Parathyroid adenoma (tissue), 2 donors: ENCODE measurements at regions not wholly inside any gene's neighbourhood (a gene's known extent, or its start where the extent isn't known, plus 50 kb on each side); places are given as distances from the start of the nearest gene placed in this dataset.

ENCODE experiments used
- H2AFZ ChIP-seq: fragments of 300-600 bp; sonication (generic); one replicate; pipeline ENCODE4 v1.7.0; 2017; ENCODE audit warnings: antibody characterized with exemption, mild to moderate bottlenecking
- H3K27ac ChIP-seq: fragments of 300-600 bp; sonication (generic); one replicate; pipeline ENCODE4 v1.7.0; 2017
- H3K27me3 ChIP-seq: fragments of 300-600 bp; sonication (generic); one replicate; pipeline ENCODE4 v1.7.0; 2017; ENCODE audit warnings: low read length; ENCODE audit not compliant: control insufficient read depth, insufficient read depth
- H3K36me3 ChIP-seq: fragments of 300-600 bp; sonication (generic); one replicate; pipeline ENCODE4 v1.7.0; 2017; ENCODE audit warnings: low read length; ENCODE audit not compliant: control insufficient read depth, insufficient read depth
- H3K4me1 ChIP-seq: fragments of 300-600 bp; sonication (generic); one replicate; pipeline ENCODE4 v1.7.0; 2017; ENCODE audit warnings: control low read depth
- H3K4me2 ChIP-seq: fragments of 300-600 bp; sonication (generic); one replicate; pipeline ENCODE4 v1.7.0; 2017; ENCODE audit warnings: low read length
- H3K4me3 ChIP-seq: fragments of 300-600 bp; sonication (generic); one replicate; pipeline ENCODE4 v1.7.0; 2017; ENCODE audit warnings: low read depth, low read length
- H3K79me2 ChIP-seq: fragments of 300-600 bp; sonication (generic); one replicate; pipeline ENCODE4 v1.7.0; 2017; ENCODE audit warnings: control low read depth
- H3K9ac ChIP-seq: fragments of 300-600 bp; sonication (generic); one replicate; pipeline ENCODE4 v1.7.0; 2017; ENCODE audit warnings: mild to moderate bottlenecking
- H3K9me3 ChIP-seq: fragments of 300-600 bp; sonication (generic); one replicate; pipeline ENCODE4 v1.7.0; 2017; ENCODE audit warnings: low read length; ENCODE audit not compliant: control insufficient read depth
- CTCF ChIP-seq: fragments of 300-600 bp; sonication (generic); IDR thresholded peaks from one replicate; pipeline ENCODE4 v1.7.0; 2017; ENCODE audit warnings: antibody characterized with exemption, mild to moderate bottlenecking
- donor health status: primary hyperparathyroidism.

GRCh38 chr5:61748121-61748520 is 416.1 kb downstream of the ZSWIM6 start:
- no peaks in the 10 kb centered on the region for H3K9me3 ChIP-seq
- H3K27ac ChIP-seq: no peak overlapping the region
- no peaks in the 10 kb centered on the region for H3K27me3 ChIP-seq
- H3K9ac ChIP-seq: no peak overlapping the region
- no peaks in the 10 kb centered on the region for H3K36me3 ChIP-seq
- TF ChIP-seq CTCF: no peak
- H3K4me1 ChIP-seq: no peaks in the 10 kb centered on the region
- H3K4me3 ChIP-seq: no peak overlapping the region
- no peak overlapping the region for H3K4me2 ChIP-seq
- H2AFZ ChIP-seq: no peak overlapping the region
- no peaks in the 10 kb centered on the region for H3K79me2 ChIP-seq

GRCh38 chr5:61748651-61749050 is 416.6 kb downstream of the ZSWIM6 start:
- no peak for TF ChIP-seq CTCF
- Histone ChIP-seq H3K79me2 (no peaks in the 10 kb centered on the region), H3K4me2 (no peak overlapping the region), H3K27me3 (no peaks in the 10 kb centered on the region), H3K4me1 (no peaks in the 10 kb centered on the region), H3K9ac (no peak overlapping the region), H2AFZ (no peak overlapping the region), H3K9me3 (no peaks in the 10 kb centered on the region), H3K4me3 (no peak overlapping the region), H3K36me3 (no peaks in the 10 kb centered on the region), H3K27ac (no peak overlapping the region)

GRCh38 chr5:61752588-61752987 is 420.5 kb downstream of the ZSWIM6 start:
- H3K27ac ChIP-seq: no peak overlapping the region
- no peak for TF ChIP-seq CTCF
- H3K9me3 ChIP-seq: no peaks in the 10 kb centered on the region

DNA sequence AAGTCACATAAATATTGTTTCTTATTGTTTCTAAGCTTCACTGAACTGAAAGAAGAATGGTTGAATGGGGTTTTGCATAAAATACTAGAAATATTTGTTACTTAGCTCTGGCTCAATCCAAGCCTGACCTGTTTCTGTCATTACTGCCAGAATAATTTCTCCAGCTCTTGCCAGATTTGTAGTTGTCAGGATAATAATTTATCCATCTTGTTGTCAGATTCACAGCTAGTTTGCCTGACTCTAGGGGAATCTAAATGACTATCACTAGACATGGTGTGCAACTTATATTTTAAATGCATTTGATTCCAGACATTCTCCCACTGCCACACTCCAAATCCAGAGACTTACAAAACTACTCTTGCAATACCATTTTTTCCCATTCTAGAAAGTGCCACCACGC is 422.7 kb downstream of the ZSWIM6 start:
- Histone ChIP-seq H2AFZ (no peak overlapping the region), H3K27ac (no peak overlapping the region), H3K4me2 (no peak overlapping the region), H3K4me1 (no peaks in the 10 kb centered on the region), H3K9me3 (no peaks in the 10 kb centered on the region), H3K36me3 (no peaks in the 10 kb centered on the region), H3K9ac (no peak overlapping the region), H3K27me3 (no peaks in the 10 kb centered on the region), H3K79me2 (no peaks in the 10 kb centered on the region), H3K4me3 (no peak overlapping the region)
- TF ChIP-seq CTCF: no peak

More at GRCh38 chr5:61752588-61752987, 420.5 kb downstream of the ZSWIM6 start:
- H3K4me1 ChIP-seq: no peaks in the 10 kb centered on the region
- no peak overlapping the region for H3K4me2 ChIP-seq
- no peak overlapping the region for H3K4me3 ChIP-seq
- H3K9ac ChIP-seq: no peak overlapping the region
- no peak overlapping the region for H2AFZ ChIP-seq
- H3K27me3 ChIP-seq: no peaks in the 10 kb centered on the region
- H3K79me2 ChIP-seq: no peaks in the 10 kb centered on the region
- no peaks in the 10 kb centered on the region for H3K36me3 ChIP-seq

- Histone ChIP-seq H3K79me2 (no peaks in the 10 kb centered on the region), H3K36me3 (no peaks in the 10 kb centered on the region), H3K4me1 (no peaks in the 10 kb centered on the region), H2AFZ (no peak overlapping the region), H3K27me3 (no peaks in the 10 kb centered on the region), H3K4me3 (no peak overlapping the region), H3K27ac (no peak overlapping the region), H3K9me3 (no peaks in the 10 kb centered on the region), H3K4me2 (no peak overlapping the region), H3K9ac (no peak overlapping the region)
- TF ChIP-seq CTCF: no peak
Observed at GRCh38 chr5:61755726-61756222, 423.7 kb downstream of the ZSWIM6 start.
